Loucy (cell line): ENCODE measurements at regions not wholly inside any gene's neighbourhood (a gene's known extent, or its start where the extent isn't known, plus 50 kb on each side); places are given as distances from the start of the nearest gene placed in this dataset.

ENCODE experiments used
- H2AFZ ChIP-seq: fragments of 200-600 bp; sonication (generic); 2 replicates; pipeline ENCODE4 v1.6.0; 2016; ENCODE audit warnings: antibody characterized with exemption, mild to moderate bottlenecking, low read length, moderate library complexity
- H3F3A ChIP-seq: fragments of 200-600 bp; 2 replicates; pipeline ENCODE4 v1.6.0; 2016; ENCODE audit warnings: antibody characterized with exemption, low read depth, mild to moderate bottlenecking
- H3K27me3 ChIP-seq: fragments of 200-600 bp; sonication (generic); 2 replicates; pipeline ENCODE4 v1.6.1; 2014; ENCODE audit warnings: low read length, mild to moderate bottlenecking; ENCODE audit not compliant: insufficient read depth, poor library complexity, severe bottlenecking
- H3K36me3 ChIP-seq: fragments of 200-600 bp; sonication (generic); 2 replicates; pipeline ENCODE4 v1.6.1; 2016; ENCODE audit warnings: low read length; ENCODE audit not compliant: insufficient read depth
- H3K4me1 ChIP-seq: fragments of 200-600 bp; sonication (generic); 2 replicates; pipeline ENCODE4 v1.5.1; 2014; ENCODE audit warnings: low read length, mild to moderate bottlenecking; ENCODE audit not compliant: insufficient read depth, poor library complexity, severe bottlenecking
- H3K4me2 ChIP-seq: fragments of 200-600 bp; sonication (generic); 2 replicates; pipeline ENCODE4 v1.6.0; 2014; ENCODE audit warnings: antibody characterized with exemption, low read length, low read depth, mild to moderate bottlenecking; ENCODE audit not compliant: poor library complexity, severe bottlenecking
- H3K4me3 ChIP-seq: fragments of 200-600 bp; sonication (generic); 2 replicates; pipeline ENCODE4 v1.5.1; 2014; ENCODE audit warnings: low read length, mild to moderate bottlenecking, mixed read lengths; ENCODE audit not compliant: poor library complexity, severe bottlenecking
- H3K79me2 ChIP-seq: fragments of 200-600 bp; sonication (generic); 2 replicates; pipeline ENCODE4 v1.6.1; 2014; ENCODE audit warnings: low read length; ENCODE audit not compliant: insufficient read depth
- H3K9ac ChIP-seq: fragments of 200-600 bp; sonication (generic); 2 replicates; pipeline ENCODE4 v1.6.0; 2014; ENCODE audit warnings: mild to moderate bottlenecking, low read depth, low read length, moderate library complexity; ENCODE audit not compliant: poor library complexity, severe bottlenecking
- H3K9me2 ChIP-seq: fragments of 200-600 bp; sonication (generic); replicated peaks from 2 replicates; pipeline ENCODE4 v1.6.1; 2016; ENCODE audit warnings: low read depth, low read length, mixed read lengths
- H3K9me3 ChIP-seq: fragments of 200-600 bp; sonication (generic); 2 replicates; pipeline ENCODE4 v1.6.1; 2014; ENCODE audit warnings: mild to moderate bottlenecking, antibody characterized with exemption, low read length, low read depth; ENCODE audit not compliant: insufficient read depth
- H4K20me1 ChIP-seq: fragments of 200-600 bp; sonication (generic); 2 replicates; pipeline ENCODE4 v1.6.0; 2014; ENCODE audit warnings: antibody characterized with exemption, low read length, mild to moderate bottlenecking; ENCODE audit not compliant: insufficient read depth, poor library complexity, severe bottlenecking
- CTCF ChIP-seq: fragments of 200-600 bp; sonication (generic); conservative IDR thresholded peaks from 2 replicates; pipeline ENCODE4 v1.5.1; 2014; ENCODE audit warnings: mild to moderate bottlenecking, antibody characterized with exemption, low read length
- EZH2phosphoT487 ChIP-seq: fragments of 200-600 bp; IDR thresholded peaks from 2 replicates; pipeline ENCODE4 v1.6.1; 2018; ENCODE audit warnings: antibody characterized with exemption, mild to moderate bottlenecking, moderate library complexity, borderline replicate concordance

- Histone ChIP-seq H3K4me3 (no peak overlapping the region), H3K27me3 (no peaks in the 10 kb centered on the region), H3K4me1 (peaks cover 4% of the 10 kb centered on the region), H3K9me2 (no peaks in the 10 kb centered on the region), H3K9ac (no peak overlapping the region), H4K20me1 (no peaks in the 10 kb centered on the region), H3K4me2 (no peak overlapping the region), H3K36me3 (no peaks in the 10 kb centered on the region), H3K9me3 (no peaks in the 10 kb centered on the region), H3F3A (no peaks in the 10 kb centered on the region), H2AFZ (no peak overlapping the region), H3K79me2 (no peaks in the 10 kb centered on the region)
- no peak for TF ChIP-seq CTCF
- TF ChIP-seq EZH2phosphoT487, result no peak
These were observed 154.7 kb upstream of the ZNF536 start for GRCh38 chr19:30217461-30217860.

GRCh38 chr19:30219702-30220101, 152.5 kb upstream of the ZNF536 start:
- Histone ChIP-seq H3K36me3 (no peaks in the 10 kb centered on the region), H3K4me2 (no peak overlapping the region), H3K4me3 (no peak overlapping the region), H3K27me3 (no peaks in the 10 kb centered on the region), H3K79me2 (no peaks in the 10 kb centered on the region), H3K9me2 (no peaks in the 10 kb centered on the region), H3K9me3 (no peaks in the 10 kb centered on the region), H3K4me1 (peaks cover 3% of the 10 kb centered on the region), H3F3A (no peaks in the 10 kb centered on the region), H2AFZ (no peak overlapping the region), H4K20me1 (no peaks in the 10 kb centered on the region), H3K9ac (no peak overlapping the region)
- TF ChIP-seq CTCF, result no peak
- TF ChIP-seq EZH2phosphoT487, result no peak

- H3K9me2 ChIP-seq, result no peaks in the 10 kb centered on the region
- no peak overlapping the region for H3K4me3 ChIP-seq
- H4K20me1 ChIP-seq, result no peaks in the 10 kb centered on the region
- H2AFZ ChIP-seq, result no peak overlapping the region
- TF ChIP-seq CTCF (no peak), EZH2phosphoT487 (no peak)
- no peaks in the 10 kb centered on the region for H3K4me1 ChIP-seq
- H3K27me3 ChIP-seq, result no peaks in the 10 kb centered on the region
- no peaks in the 10 kb centered on the region for H3K36me3 ChIP-seq
- H3F3A ChIP-seq, result no peaks in the 10 kb centered on the region
- H3K4me2 ChIP-seq, result no peak overlapping the region
- no peaks in the 10 kb centered on the region for H3K9me3 ChIP-seq
- no peak overlapping the region for H3K9ac ChIP-seq
- no peaks in the 10 kb centered on the region for H3K79me2 ChIP-seq
These were observed 151.0 kb upstream of the ZNF536 start for GRCh38 chr19:30221176-30221575.
